Gastrocnemius medialis (tissue), 4 donors: ENCODE measurements at regions not wholly inside any gene's neighbourhood (a gene's known extent, or its start where the extent isn't known, plus 50 kb on each side); places are given as distances from the start of the nearest gene placed in this dataset.

Experiments used
- CTCF ChIP-seq, 5 experiments: fragments of 450-650 bp in 3 of 5; fragments of 200-600 bp in 2 of 5; sonication (generic) in 2 of 5; IDR thresholded peaks in 4 of 5; conservative IDR thresholded peaks in 1 of 5; 1 replicate in 4 of 5; 2 replicates in 1 of 5; pipeline ENCODE4 v1.5.1; 2016 to 2019; ENCODE audit warnings: antibody characterized with exemption in 5 of 5, mild to moderate bottlenecking in 3 of 5, moderate library complexity in 3 of 5
- POLR2A ChIP-seq, 2 donors: fragments of 450-650 bp; IDR thresholded peaks; one replicate each; pipeline ENCODE4 v1.6.1; 2017; ENCODE audit warnings: antibody characterized with exemption in 2 of 2, mild to moderate bottlenecking in 2 of 2, moderate library complexity in 2 of 2

- TF ChIP-seq CTCF (IDR thresholded peaks at IDR 0.05 in 4 of 5, conservative IDR thresholded peaks at IDR 0.05 in 1 of 5) = no peak
- no peak for TF ChIP-seq POLR2A (IDR thresholded peaks at IDR 0.05)
These were observed 215.1 kb upstream of the TBX18 start for GRCh38 chr6:84979541-84979940.
